ENCODE measurements at regions not wholly inside any gene's neighbourhood (a gene's known extent, or its start where the extent isn't known, plus 50 kb on each side); places are given as distances from the start of the nearest gene placed in this dataset.

DNA sequence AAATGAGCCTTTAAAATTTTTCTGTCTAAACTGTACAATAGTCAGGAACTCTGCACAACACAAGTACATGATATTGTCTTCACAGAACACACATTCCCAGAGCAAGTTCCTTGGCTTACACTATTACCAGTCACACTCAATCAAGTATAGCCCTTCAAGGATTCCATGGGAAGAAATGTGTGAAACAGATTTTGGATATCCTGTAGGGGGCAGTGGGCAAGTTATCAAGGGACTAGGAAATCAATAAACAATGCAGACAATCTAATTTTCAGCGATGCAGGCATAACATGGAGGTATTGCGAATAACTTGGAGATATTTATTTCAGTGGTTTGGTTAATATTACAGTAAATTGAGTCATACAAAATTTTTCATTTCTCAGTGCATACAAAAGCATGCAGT, 1171.5 kb upstream of the NUDT12 start:
- Histone ChIP-seq H3K9me3 (ENCODE audit: control insufficient read depth in 3 of 3, low read length in 3 of 3) (no peaks in the 10 kb centered on the region), H3K4me3 (ENCODE audit: low read length in 3 of 3) (no peak overlapping the region), H3K27ac (ENCODE audit: low read depth, low read length) (no peak overlapping the region), H3K36me3 (ENCODE audit: control insufficient read depth in 3 of 3, insufficient read depth in 3 of 3, low read length in 3 of 3) (no peaks in the 10 kb centered on the region), H3K9ac (ENCODE audit: low read depth in 1 of 3, low read length in 3 of 3) (no peak overlapping the region), H3K27me3 (ENCODE audit: control insufficient read depth in 3 of 3, insufficient read depth in 3 of 3, low read length in 3 of 3) (no peaks in the 10 kb centered on the region), H3K4me1 (ENCODE audit: control insufficient read depth in 3 of 3, insufficient read depth in 3 of 3, low read length in 3 of 3) (no peaks in the 10 kb centered on the region)

DNA sequence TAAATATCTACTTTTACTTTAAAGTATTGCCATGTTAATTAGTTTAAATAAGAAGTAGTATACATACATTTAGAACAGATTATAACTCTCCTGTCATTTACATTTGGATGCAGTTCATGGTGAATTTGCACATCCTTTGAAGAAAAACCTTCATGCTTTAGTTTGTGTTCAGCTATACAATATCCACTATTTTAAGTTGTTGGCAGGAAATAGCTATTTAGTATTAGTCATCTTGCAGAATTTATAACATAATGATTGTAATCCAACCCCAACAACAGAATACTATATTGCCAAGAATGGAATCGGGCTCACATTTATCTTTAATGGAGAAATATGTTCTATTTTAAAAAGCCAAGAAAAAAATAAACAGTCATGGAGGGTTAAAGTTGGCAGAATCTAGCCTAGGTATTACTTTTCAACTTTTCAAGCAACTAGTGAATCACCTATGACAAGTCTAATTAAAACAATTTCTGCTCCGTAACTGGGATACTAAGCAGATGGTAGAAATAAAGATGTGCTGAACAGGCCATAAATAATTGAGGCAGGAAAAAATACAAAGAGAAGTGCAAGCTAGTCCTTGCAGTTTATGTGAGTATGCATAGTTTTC, 1170.6 kb upstream of the NUDT12 start:
- Histone ChIP-seq H3K9ac (ENCODE audit: low read depth in 1 of 3, low read length in 3 of 3) (no peak overlapping the region), H3K27me3 (ENCODE audit: control insufficient read depth in 3 of 3, insufficient read depth in 3 of 3, low read length in 3 of 3) (no peaks in the 10 kb centered on the region), H3K4me1 (ENCODE audit: control insufficient read depth in 3 of 3, insufficient read depth in 3 of 3, low read length in 3 of 3) (no peaks in the 10 kb centered on the region), H3K36me3 (ENCODE audit: control insufficient read depth in 3 of 3, insufficient read depth in 3 of 3, low read length in 3 of 3) (no peaks in the 10 kb centered on the region), H3K9me3 (ENCODE audit: control insufficient read depth in 3 of 3, low read length in 3 of 3) (no peaks in the 10 kb centered on the region), H3K4me3 (ENCODE audit: low read length in 3 of 3) (no peak overlapping the region), H3K27ac (ENCODE audit: low read depth, low read length) (no peak overlapping the region)

DNA sequence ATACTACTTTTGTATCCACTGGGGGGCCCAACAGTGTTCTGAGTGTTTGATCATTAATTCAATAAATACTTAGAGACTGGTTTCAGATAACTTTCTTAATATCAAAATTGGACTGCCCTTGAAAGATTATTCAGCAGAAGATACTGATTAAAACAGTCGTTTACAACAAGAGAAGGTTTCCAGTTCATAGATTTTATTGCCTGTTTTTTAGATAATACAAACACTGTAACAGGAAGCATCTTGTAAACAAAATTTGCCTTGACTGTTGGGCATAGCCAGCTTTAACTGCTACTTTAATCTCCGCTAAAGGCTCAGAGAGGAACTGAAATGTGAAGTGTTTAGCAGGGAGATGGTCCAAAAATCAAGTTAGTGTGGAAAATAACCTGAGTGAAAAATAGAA, 1168.7 kb upstream of the NUDT12 start:
- Histone ChIP-seq H3K27ac (ENCODE audit: low read depth, low read length) (no peak overlapping the region), H3K4me1 (ENCODE audit: control insufficient read depth in 3 of 3, insufficient read depth in 3 of 3, low read length in 3 of 3) (no peaks in the 10 kb centered on the region), H3K9me3 (ENCODE audit: control insufficient read depth in 3 of 3, low read length in 3 of 3) (no peaks in the 10 kb centered on the region), H3K4me3 (ENCODE audit: low read length in 3 of 3) (no peak overlapping the region), H3K36me3 (ENCODE audit: control insufficient read depth in 3 of 3, insufficient read depth in 3 of 3, low read length in 3 of 3) (no peaks in the 10 kb centered on the region), H3K27me3 (ENCODE audit: control insufficient read depth in 3 of 3, insufficient read depth in 3 of 3, low read length in 3 of 3) (no peaks in the 10 kb centered on the region), H3K9ac (ENCODE audit: low read depth in 1 of 3, low read length in 3 of 3) (no peak overlapping the region)

DNA sequence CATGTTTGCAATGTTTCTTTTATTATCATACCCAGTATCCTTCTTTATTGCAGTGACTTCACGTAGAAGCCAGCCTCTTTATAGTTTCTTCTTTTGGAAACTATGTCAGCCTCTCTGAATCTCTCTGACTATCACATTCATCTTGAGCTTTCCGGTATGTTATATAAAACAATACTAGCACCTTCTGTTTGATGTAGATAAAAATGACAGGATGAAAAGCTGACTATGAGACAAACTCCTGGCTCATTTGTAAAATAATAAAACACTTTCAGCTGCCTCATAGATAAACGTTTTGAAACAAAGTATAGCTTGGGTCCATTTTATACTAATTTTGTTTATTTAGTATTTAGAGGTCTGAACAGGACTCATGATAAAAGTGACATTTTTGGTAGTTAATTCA, 1145.4 kb upstream of the NUDT12 start:
- Histone ChIP-seq H3K27me3 (ENCODE audit: control insufficient read depth in 3 of 3, insufficient read depth in 3 of 3, low read length in 3 of 3) (no peaks in the 10 kb centered on the region), H3K9me3 (ENCODE audit: control insufficient read depth in 3 of 3, low read length in 3 of 3) (peaks cover 4 to 7% (median 5%) of the 10 kb centered on the region in 3 donors), H3K4me3 (ENCODE audit: low read length in 3 of 3) (no peak overlapping the region), H3K9ac (ENCODE audit: low read depth in 1 of 3, low read length in 3 of 3) (no peak overlapping the region), H3K4me1 (ENCODE audit: control insufficient read depth in 3 of 3, insufficient read depth in 3 of 3, low read length in 3 of 3) (no peaks in the 10 kb centered on the region), H3K27ac (ENCODE audit: low read depth, low read length) (no peak overlapping the region), H3K36me3 (ENCODE audit: control insufficient read depth in 3 of 3, insufficient read depth in 3 of 3, low read length in 3 of 3) (no peaks in the 10 kb centered on the region)

DNA sequence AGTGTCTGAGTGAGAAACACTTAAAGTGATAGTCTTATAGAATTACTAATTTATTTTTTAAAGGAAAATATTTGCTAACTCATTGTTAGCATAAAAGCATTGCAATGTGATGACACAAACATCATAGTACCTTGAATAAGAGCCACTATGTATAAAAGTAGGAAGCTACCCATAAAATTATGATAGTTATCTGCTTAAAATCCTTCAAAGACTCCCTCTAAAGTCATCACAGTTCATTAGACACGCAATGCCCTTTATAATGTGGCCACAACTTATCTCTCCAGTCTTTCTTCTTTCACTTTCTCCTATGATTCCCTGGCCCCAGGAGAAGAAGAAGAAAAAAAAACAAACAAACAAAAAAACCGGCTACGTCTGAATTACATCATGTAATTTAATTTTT, 1144.0 kb upstream of the NUDT12 start:
- H3K27me3 ChIP-seq (ENCODE audit: control insufficient read depth in 3 of 3, insufficient read depth in 3 of 3, low read length in 3 of 3) = no peaks in the 10 kb centered on the region

DNA sequence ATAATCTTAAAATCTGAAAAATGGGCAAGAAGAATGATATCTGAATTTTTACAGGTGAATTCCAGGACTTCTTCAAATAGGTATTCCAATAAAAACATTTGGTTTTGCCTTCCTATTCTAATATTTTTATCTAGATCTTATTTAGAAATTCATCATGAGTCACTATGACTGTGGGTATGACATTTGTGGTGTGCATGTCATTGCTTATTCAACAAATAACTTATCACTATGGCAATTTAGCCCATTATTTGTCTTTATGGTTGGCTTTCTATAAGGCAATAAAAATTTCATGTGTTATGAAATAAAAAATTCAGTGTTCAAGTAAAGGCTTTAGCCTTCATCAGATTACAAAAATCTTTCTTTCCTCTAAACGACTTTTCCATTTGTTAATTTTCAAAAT, 1139.6 kb upstream of the NUDT12 start:
- Histone ChIP-seq H3K9ac (ENCODE audit: low read depth in 1 of 3, low read length in 3 of 3) (no peak overlapping the region), H3K36me3 (ENCODE audit: control insufficient read depth in 3 of 3, insufficient read depth in 3 of 3, low read length in 3 of 3) (no peaks in the 10 kb centered on the region), H3K9me3 (ENCODE audit: control insufficient read depth in 3 of 3, low read length in 3 of 3) (peaks cover 0 to 9% (median 3%) of the 10 kb centered on the region in 3 donors), H3K4me3 (ENCODE audit: low read length in 3 of 3) (no peak overlapping the region), H3K4me1 (ENCODE audit: control insufficient read depth in 3 of 3, insufficient read depth in 3 of 3, low read length in 3 of 3) (no peaks in the 10 kb centered on the region), H3K27me3 (ENCODE audit: control insufficient read depth in 3 of 3, insufficient read depth in 3 of 3, low read length in 3 of 3) (no peaks in the 10 kb centered on the region), H3K27ac (ENCODE audit: low read depth, low read length) (no peak overlapping the region)

More for the DNA sequence above, 1144.0 kb upstream of the NUDT12 start:
- no peaks in the 10 kb centered on the region for H3K36me3 ChIP-seq (ENCODE audit: control insufficient read depth in 3 of 3, insufficient read depth in 3 of 3, low read length in 3 of 3)
- peaks cover 0 to 3% (median 0%) of the 10 kb centered on the region in 3 donors for H3K9me3 ChIP-seq (ENCODE audit: control insufficient read depth in 3 of 3, low read length in 3 of 3)
- no peak overlapping the region for H3K9ac ChIP-seq (ENCODE audit: low read depth in 1 of 3, low read length in 3 of 3)
- no peak overlapping the region for H3K27ac ChIP-seq (ENCODE audit: low read depth, low read length)
- no peaks in the 10 kb centered on the region for H3K4me1 ChIP-seq (ENCODE audit: control insufficient read depth in 3 of 3, insufficient read depth in 3 of 3, low read length in 3 of 3)
- H3K4me3 ChIP-seq (ENCODE audit: low read length in 3 of 3) = no peak overlapping the region

DNA sequence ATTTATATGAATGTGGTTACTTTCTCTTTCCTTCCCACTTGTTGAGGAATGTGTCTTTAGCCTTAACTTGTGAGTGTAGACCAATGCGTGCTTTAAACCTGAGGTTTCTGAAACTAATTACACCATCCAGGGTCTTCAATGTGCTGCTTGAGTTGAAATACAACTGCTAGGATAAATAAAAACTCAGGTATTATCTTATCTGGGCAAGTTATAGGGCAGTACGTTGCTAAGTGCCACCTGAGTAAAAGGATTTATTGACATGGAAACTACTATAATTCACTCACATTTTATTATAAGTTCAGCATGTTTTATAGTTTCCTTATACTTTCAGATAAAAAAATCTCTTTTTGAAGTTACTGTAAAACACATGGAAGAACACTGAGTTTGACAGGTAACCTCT, 1136.8 kb upstream of the NUDT12 start:
- H3K9me3 ChIP-seq (ENCODE audit: control insufficient read depth in 3 of 3, low read length in 3 of 3) = peaks cover 0 to 9% (median 3%) of the 10 kb centered on the region in 3 donors
- H3K9ac ChIP-seq (ENCODE audit: low read depth in 1 of 3, low read length in 3 of 3) = no peak overlapping the region
- H3K4me1 ChIP-seq (ENCODE audit: control insufficient read depth in 3 of 3, insufficient read depth in 3 of 3, low read length in 3 of 3) = no peaks in the 10 kb centered on the region
- no peaks in the 10 kb centered on the region for H3K27me3 ChIP-seq (ENCODE audit: control insufficient read depth in 3 of 3, insufficient read depth in 3 of 3, low read length in 3 of 3)
- H3K27ac ChIP-seq (ENCODE audit: low read depth, low read length) = no peak overlapping the region
- H3K4me3 ChIP-seq (ENCODE audit: low read length in 3 of 3) = no peak overlapping the region
- no peaks in the 10 kb centered on the region for H3K36me3 ChIP-seq (ENCODE audit: control insufficient read depth in 3 of 3, insufficient read depth in 3 of 3, low read length in 3 of 3)

DNA sequence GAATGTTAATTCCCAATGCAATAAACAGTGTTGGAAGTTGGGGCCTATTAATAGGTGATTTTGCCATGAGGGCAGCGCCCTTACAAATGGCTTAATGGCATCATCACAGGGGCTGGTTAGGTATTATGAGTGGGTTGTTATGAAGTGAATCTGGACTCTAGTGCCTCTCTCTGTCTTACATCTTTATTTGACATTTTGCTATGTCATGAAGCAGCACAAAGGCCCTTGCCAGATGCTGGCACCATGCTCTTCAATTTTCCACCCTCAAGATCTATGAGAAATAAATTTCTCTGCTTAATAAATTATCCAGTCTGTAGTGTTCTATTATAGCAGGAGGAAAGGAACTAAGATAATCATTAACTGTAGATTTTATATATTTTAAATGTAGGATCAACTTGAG, 1098.7 kb upstream of the NUDT12 start:
- Histone ChIP-seq H3K9me3 (ENCODE audit: control insufficient read depth in 3 of 3, low read length in 3 of 3) (no peaks in the 10 kb centered on the region), H3K27me3 (ENCODE audit: control insufficient read depth in 3 of 3, insufficient read depth in 3 of 3, low read length in 3 of 3) (no peaks in the 10 kb centered on the region), H3K4me3 (ENCODE audit: low read length in 3 of 3) (no peak overlapping the region), H3K36me3 (ENCODE audit: control insufficient read depth in 3 of 3, insufficient read depth in 3 of 3, low read length in 3 of 3) (no peaks in the 10 kb centered on the region), H3K4me1 (ENCODE audit: control insufficient read depth in 3 of 3, insufficient read depth in 3 of 3, low read length in 3 of 3) (no peaks in the 10 kb centered on the region), H3K27ac (ENCODE audit: low read depth, low read length) (no peak overlapping the region), H3K9ac (ENCODE audit: low read depth in 1 of 3, low read length in 3 of 3) (no peak overlapping the region)

DNA sequence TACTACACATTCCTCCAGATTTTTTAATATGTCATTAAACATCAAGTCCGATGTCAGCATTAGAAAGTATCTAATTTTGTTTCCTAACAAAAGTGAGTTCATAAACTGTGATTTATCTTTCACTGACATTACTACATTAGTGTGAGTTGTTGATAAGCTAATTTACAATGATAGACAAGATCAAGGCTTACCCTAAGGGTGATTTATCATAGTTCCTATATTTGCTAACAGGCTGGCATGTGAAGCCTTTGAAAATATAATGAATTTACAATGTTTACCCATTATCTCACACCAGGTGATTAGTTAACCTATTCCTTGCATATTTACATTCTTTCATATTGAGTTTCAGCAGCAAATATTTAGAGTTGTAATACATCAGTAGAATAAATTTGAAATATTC, 1096.9 kb upstream of the NUDT12 start:
- Histone ChIP-seq H3K4me3 (ENCODE audit: low read length in 3 of 3) (no peak overlapping the region), H3K9me3 (ENCODE audit: control insufficient read depth in 3 of 3, low read length in 3 of 3) (peaks cover 0 to 2% (median 0%) of the 10 kb centered on the region in 3 donors), H3K27me3 (ENCODE audit: control insufficient read depth in 3 of 3, insufficient read depth in 3 of 3, low read length in 3 of 3) (no peaks in the 10 kb centered on the region), H3K36me3 (ENCODE audit: control insufficient read depth in 3 of 3, insufficient read depth in 3 of 3, low read length in 3 of 3) (no peaks in the 10 kb centered on the region), H3K27ac (ENCODE audit: low read depth, low read length) (no peak overlapping the region), H3K9ac (ENCODE audit: low read depth in 1 of 3, low read length in 3 of 3) (no peak overlapping the region), H3K4me1 (ENCODE audit: control insufficient read depth in 3 of 3, insufficient read depth in 3 of 3, low read length in 3 of 3) (no peaks in the 10 kb centered on the region)

DNA sequence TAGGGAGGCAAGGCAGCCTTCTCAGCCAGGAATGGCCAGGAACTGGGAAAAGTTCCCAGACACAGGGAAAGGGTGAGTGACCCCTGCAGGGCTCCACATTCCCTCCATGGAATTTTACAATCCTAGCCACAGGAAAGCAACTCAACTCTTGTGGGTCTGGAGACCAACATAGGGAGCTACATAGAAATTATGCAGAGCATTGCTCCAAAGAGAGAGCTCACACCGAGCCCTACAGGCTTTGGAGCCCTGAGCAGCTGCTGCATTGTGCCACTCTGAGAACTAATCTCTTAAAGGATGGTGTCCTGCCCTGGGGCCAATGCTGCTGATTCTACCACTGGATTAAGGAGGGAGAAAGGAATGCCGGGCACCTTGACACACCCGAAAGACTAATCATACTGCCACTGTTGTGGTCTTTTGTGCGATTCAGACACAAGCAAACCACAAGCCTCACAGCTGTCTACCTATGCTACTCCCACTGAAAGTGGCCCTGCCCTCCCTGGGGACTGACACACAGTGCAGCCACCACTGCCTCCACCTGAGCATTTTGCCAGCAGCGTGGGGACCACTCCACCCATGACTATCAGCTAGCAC, 1089.8 kb upstream of the NUDT12 start:
- no peak overlapping the region for H3K27ac ChIP-seq (ENCODE audit: low read depth, low read length)
- no peaks in the 10 kb centered on the region for H3K27me3 ChIP-seq (ENCODE audit: control insufficient read depth in 3 of 3, insufficient read depth in 3 of 3, low read length in 3 of 3)

More for the DNA sequence above, 1089.8 kb upstream of the NUDT12 start:
- H3K4me3 ChIP-seq (ENCODE audit: low read length in 3 of 3) = no peak overlapping the region
- H3K36me3 ChIP-seq (ENCODE audit: control insufficient read depth in 3 of 3, insufficient read depth in 3 of 3, low read length in 3 of 3) = no peaks in the 10 kb centered on the region
- no peak overlapping the region for H3K9ac ChIP-seq (ENCODE audit: low read depth in 1 of 3, low read length in 3 of 3)
- H3K9me3 ChIP-seq (ENCODE audit: control insufficient read depth in 3 of 3, low read length in 3 of 3) = peaks cover 0 to 6% (median 0%) of the 10 kb centered on the region in 3 donors
- no peaks in the 10 kb centered on the region for H3K4me1 ChIP-seq (ENCODE audit: control insufficient read depth in 3 of 3, insufficient read depth in 3 of 3, low read length in 3 of 3)
